ENCODE measurements at regions not wholly inside any gene's neighbourhood (a gene's known extent, or its start where the extent isn't known, plus 50 kb on each side); places are given as distances from the start of the nearest gene placed in this dataset.

DNA sequence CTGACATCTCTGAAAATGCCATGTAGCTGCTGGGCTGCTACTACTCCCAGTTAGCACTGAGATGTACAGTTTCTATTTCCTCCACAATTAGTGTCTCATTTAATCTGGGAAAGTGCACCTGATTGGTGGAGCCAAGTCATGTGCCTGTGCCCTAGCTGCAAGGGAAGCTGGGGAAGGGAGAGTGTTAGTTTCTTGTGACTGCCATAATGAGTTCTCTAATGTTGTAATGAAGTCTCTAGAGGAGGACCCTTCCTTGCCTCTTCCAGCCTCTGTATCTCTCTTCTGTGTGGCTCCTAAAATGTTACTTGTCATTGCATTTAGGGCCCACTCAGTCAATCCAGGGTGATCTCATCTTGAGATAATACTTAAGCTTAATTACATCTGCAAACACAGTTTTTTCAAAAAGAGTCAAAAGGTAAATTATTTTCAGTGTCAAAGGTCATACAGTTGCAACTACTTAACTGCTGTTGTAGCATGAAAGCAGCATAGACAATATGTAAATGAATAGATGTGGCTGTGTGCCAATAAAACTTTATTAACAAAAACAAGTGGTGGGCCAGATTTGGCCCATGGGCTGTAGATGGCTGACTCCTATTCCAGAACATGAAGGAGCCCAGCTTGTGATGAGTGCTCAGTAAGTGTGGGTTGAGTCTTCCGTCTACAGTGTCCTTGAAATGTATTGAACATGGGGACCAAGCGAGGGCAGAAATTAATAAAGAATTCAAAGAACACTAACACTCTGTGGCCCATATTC lies 137.2 kb upstream of the MAP1LC3B2 start:
- Histone ChIP-seq H2BK20ac (ENCODE audit: low read depth, low read length) (no peak overlapping the region), H2AK5ac (ENCODE audit: low read depth, low read length) (0 out of 2 replicates have a peak overlapping the region, but pooled peaks have one; percentile 38), H4K91ac (ENCODE audit: insufficient read depth, low read depth, low read length) (no peak overlapping the region), H2BK15ac (ENCODE audit: low read depth, low read length) (peak overlapping the region; percentile 30; the same call in 1 of the 3 replicates), H3K56ac (ENCODE audit: extremely low read depth, insufficient read depth, low read length) (no peak overlapping the region), H3K36me3 (ENCODE audit: control insufficient read depth, insufficient read depth, low read length) (no peaks in the 10 kb centered on the region), H4K20me1 (ENCODE audit: insufficient read depth, low read length) (no peaks in the 10 kb centered on the region), H3K4me2 (ENCODE audit: low read depth, low read length) (no peak overlapping the region), H3K18ac (ENCODE audit: low read depth, low read length) (no peak overlapping the region), H2AK9ac (replicated peaks; ENCODE audit: low read depth, low read length, poor library complexity) (no peak overlapping the region), H3K9ac (ENCODE audit: low read depth, low read length) (no peak overlapping the region), H3K79me1 (ENCODE audit: low read depth in 1 of 2, low read length in 2 of 2) (no peaks in the 10 kb centered on the region), H3K9me1 (ENCODE audit: insufficient read depth, low read length) (no peaks in the 10 kb centered on the region), H3K4me3 (ENCODE audit: insufficient read depth, low read depth, low read length) (no peak overlapping the region), H3K9me3 (ENCODE audit: control insufficient read depth, insufficient read depth, low read length) (peaks cover 2% of the 10 kb centered on the region; the same call in 1 of the 2 replicates), H3K4me1 (ENCODE audit: control insufficient read depth, insufficient read depth, low read length) (peaks cover 14% of the 10 kb centered on the region), H3K27ac (ENCODE audit: insufficient read depth, low read length) (no peak overlapping the region), H3K14ac (replicated peaks; ENCODE audit: low read depth, low read length) (no peak overlapping the region), H3K23ac (ENCODE audit: low read depth, low read length) (no peak overlapping the region), H4K8ac (ENCODE audit: low read depth in 2 of 2, low read length in 2 of 2) (no peak overlapping the region), H2AFZ (replicated peaks; ENCODE audit: low read length, poor library complexity) (no peak overlapping the region), H2BK5ac (ENCODE audit: low read depth, low read length, poor library complexity, severe bottlenecking) (no peak overlapping the region), H3K27me3 (ENCODE audit: control insufficient read depth, insufficient read depth, low read length) (no peaks in the 10 kb centered on the region; the same call in 1 of the 2 replicates), H3K4ac (ENCODE audit: low read depth, low read length) (no peak overlapping the region), H2BK120ac (ENCODE audit: low read depth, low read length) (no peak overlapping the region), H4K5ac (ENCODE audit: low read depth, low read length) (no peak overlapping the region)
- CTCF ChIA-PET: no interaction called here
- in situ Hi-C loops (cut with MboI; ENCODE audit: low sequenced_read_pairs): no loop called here
- POLR2A ChIA-PET (ENCODE audit: unreplicated experiment): no interaction called here
- dilution Hi-C loops (cut with HindIII; ENCODE audit: low sequenced_read_pairs, unreplicated experiment): no loop called here
- ATAC-seq (ENCODE audit: low read depth): no peak
- intact Hi-C loops (cut with micrococcal nuclease): loop anchor here (10.0 kb wide), 1 partner anchor 277 kb away; no protein-coding TSS in a partner anchor
- BruUV-seq (replicated peaks): no TSS peak
- DNase-seq: no peak
- WGBS, 2 experiments (ENCODE audit: extremely low coverage in 2 of 2, insufficient read length in 1 of 2): no CpG with 5 or more reads among the region's 2 CpGs
- no peak for TF ChIP-seq BHLHE40 (IDR thresholded peaks at IDR 0.05; ENCODE audit: low read depth, low read length)
- TF ChIP-seq RAD21 (IDR thresholded peaks at IDR 0.05; ENCODE audit: low read length): no peak
- TF ChIP-seq POLR2A (IDR thresholded peaks at IDR 0.05; ENCODE audit: low read depth, low read length): no peak
- TF ChIP-seq MAZ (IDR thresholded peaks at IDR 0.05; ENCODE audit: borderline replicate concordance, low read depth, low read length): no peak
- TF ChIP-seq FOS (IDR thresholded peaks at IDR 0.05; ENCODE audit: low read depth, low read length): no peak
- TF ChIP-seq, protein P1, sequence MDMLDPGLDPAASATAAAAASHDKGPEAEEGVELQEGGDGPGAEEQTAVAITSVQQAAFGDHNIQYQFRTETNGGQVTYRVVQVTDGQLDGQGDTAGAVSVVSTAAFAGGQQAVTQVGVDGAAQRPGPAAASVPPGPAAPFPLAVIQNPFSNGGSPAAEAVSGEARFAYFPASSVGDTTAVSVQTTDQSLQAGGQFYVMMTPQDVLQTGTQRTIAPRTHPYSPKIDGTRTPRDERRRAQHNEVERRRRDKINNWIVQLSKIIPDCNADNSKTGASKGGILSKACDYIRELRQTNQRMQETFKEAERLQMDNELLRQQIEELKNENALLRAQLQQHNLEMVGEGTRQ (IDR thresholded peaks at IDR 0.05; ENCODE audit: low read depth, low read length): peak; percentile 48; the same call in 1 of the 2 replicates
- TF ChIP-seq NFE2L2 (IDR thresholded peaks at IDR 0.05; ENCODE audit: low read depth, low read length): no peak
- no peak for TF ChIP-seq MAFK (IDR thresholded peaks at IDR 0.05; ENCODE audit: low read depth, low read length)

All from IMR-90 (cell line).